GM18870 (cell line): ENCODE measurements at regions not wholly inside any gene's neighbourhood (a gene's known extent, or its start where the extent isn't known, plus 50 kb on each side); places are given as distances from the start of the nearest gene placed in this dataset.

Experiments used
- ATAC-seq: cut with Tn5 transposase; IDR thresholded peaks from one replicate; pipeline ENCODE4 v1.9.1; 2021; ENCODE audit warnings: moderate library complexity; ENCODE audit not compliant: unreplicated experiment

DNA sequence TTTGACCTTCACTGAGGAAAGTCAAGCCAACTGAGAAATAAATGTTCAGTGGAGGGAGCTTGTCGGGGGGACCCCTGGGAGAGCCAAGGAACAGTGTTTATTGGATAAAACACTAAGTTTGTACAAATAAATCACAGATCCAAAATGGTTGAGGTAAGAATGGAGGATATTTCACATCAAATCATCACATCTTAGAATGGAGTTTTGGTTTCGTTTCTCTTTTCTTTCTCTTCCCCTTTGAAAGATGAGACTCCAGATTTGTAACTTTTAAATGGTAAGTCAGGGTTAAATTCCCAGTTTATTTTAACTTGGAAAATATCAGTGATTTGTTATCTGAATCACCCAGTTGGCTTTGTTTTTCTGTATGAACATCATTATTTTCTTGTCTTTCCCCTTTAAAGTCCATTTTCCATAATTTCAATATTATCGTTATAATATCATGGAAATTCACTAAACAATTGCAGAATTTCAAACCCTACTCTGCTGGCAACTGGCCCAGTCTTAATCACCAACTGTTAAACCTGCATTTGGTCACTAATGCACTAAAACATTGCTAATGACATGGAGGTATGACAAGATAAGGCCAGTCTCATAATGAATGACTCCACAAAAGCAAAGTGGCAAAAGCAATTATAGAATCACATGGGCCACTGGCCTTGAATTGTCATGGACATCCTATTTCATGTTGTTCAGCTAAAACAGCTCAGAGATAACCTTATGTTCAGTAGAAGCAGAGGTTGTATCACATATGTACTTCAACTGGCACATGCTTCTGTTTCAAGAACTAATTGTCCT, 295.1 kb downstream of the SHOX2 start:
- no peak for ATAC-seq

DNA sequence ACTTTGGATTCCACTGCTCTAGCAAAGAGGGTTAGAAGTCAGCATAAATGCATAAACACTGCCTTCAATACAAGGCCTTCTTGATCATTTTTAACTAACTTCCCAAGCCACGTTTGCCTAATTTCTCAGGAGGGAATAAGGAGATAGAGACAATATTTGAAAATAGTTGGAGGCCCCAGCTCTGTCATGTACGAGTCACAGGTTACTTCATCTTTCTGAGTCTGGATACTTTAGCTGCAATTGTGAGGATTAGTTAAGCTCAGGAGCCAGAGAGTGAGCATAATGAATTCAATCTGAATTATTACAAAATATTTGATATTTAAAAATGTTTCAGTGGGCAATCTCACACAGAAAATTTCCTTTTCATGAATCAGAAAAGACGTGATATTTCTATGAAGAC, 298.9 kb downstream of the SHOX2 start:
- ATAC-seq, result no peak

DNA sequence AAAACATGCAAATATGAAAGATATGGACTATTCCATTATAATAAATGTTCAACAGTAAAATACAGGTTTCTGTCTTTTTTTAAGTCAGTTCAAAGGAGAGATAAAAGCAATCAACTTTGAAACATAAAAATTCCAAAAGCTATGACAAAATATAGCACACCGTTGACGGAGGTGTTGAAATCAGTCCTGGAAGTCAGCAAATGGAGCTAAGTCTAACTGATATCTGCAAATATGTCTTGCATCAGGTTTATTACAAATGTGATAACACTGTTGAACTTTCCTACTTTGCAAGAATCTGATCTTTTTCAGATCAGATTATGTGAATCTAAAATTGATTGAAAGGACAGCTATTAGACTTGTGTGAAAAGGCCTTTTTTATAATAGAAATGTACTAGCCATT, 300.7 kb downstream of the SHOX2 start:
- no peak for ATAC-seq

DNA sequence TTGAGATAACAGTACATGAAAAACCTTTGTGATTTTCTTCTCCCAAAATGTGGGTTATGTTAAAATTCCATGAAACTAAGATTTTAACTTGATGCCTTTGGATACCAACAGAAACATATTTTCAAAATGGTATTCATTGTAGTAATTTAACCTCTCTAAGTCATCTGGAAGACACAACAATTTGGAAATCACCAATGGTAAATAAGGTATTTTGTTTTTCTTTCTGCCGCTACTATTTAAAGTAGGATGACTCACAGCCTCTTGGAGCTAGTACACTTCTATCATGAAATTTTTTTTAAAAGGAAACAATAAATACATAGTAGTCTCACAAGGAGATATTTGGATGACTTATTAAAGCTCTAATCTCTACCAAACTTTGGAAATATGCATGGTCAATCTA, 291.6 kb upstream of the VEPH1 start:
- no peak for ATAC-seq

DNA sequence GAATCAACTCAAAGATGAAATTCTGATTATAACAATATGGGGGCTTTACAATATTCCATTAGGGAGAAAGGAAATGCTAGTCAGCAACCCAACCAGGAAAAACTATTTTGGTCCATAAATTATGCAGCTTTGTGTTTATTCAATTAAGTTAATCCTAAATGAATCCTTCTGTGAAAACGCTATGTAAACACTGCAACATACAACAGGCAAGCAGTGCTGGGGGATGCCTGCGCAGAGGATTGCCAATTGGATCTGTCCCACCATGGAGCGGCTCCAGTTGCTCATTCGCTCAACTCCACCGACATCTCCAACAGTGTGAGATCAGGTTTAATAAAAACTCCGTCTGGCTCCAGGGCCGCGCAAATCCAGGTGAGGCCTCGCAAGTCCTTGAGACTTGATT, 290.5 kb upstream of the VEPH1 start:
- ATAC-seq, result no peak

DNA sequence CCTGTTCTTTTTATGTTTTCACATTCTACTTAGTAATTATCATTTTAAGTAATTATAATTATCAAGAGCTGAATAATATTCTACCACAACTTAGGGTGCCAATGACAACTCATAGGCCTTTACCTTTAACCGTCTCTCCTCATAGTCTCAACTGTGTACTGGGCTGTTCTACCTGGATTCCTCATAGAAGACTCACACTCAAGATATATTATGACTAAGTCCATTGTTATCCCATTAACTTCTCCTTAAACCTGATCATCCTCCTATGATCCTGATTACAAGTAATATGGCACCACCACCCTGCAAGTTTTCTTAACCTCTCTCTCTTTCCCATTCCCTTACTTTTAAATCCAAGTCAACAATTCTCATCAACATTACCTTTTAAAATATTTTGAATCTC, 285.9 kb upstream of the VEPH1 start:
- ATAC-seq, result no peak

DNA sequence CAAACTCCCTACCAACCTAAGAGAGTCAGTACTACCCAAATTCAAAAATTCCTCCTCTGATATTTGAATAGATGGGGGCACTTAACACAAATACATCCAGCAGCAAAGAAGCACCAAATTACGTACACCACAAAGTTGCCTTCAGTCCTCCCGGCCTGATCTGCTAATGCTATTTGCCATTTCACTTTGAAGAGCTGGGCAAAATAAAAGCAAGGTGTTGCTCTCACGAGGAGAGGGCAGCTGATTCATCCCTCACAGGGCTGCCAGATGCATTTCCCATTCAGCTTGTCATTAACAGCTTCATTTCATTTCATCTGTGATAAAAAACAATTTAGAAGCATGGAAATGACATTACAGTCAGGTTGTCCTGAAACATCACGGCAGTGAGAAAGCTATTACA, 283.4 kb upstream of the VEPH1 start:
- no peak for ATAC-seq

DNA sequence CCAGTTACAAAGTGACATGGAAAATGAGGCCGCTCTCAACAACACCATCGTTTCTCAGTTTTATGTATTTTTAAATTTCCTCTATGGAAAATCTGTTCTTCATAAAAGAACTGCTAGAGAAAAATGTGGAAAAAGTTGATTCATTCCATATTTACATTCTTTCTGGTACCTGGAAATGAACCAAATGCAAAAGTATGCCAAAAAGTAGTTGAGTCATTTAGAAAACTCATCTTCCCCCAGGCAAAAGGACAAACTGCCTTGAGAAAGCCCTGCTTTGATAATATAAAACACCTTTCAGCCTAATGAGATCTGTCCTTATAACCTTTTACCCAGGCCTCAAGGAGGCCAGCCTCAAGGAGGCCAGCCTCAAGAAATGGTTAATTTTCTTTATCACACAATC, 283.0 kb upstream of the VEPH1 start:
- no peak for ATAC-seq

DNA sequence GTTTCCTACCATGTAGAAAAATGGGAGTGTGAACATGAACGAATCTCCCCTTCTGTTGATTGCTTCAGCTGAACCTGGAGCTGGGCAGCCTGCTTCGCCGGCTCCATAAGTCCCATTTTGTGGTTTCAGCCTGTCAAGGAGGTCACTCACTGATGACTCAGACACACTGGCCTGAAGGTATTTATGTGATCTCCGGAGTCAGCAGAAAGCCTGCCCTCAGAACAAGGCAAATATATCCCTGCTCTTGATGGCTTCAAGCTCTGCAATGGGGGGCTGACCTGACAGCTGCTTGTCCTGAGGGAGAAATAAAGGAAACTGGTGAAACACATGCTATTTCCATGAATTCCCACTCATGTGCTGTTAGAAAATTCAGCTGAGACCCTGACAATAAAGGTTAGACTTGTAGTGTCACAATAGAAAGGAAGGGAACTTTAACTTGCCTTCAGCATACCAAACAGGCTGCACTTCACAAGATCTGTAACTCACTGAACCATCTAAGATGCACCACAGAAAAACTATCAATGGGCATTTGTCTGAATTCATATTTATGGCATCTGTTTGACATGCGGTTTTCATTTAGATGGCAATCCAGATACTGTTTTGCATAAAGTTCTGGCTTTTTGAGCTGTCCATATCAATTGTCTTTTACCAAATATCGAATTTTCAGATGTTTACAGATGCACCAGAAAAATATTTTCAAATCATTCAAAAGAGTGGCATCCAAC, 282.0 kb upstream of the VEPH1 start:
- ATAC-seq, result no peak

DNA sequence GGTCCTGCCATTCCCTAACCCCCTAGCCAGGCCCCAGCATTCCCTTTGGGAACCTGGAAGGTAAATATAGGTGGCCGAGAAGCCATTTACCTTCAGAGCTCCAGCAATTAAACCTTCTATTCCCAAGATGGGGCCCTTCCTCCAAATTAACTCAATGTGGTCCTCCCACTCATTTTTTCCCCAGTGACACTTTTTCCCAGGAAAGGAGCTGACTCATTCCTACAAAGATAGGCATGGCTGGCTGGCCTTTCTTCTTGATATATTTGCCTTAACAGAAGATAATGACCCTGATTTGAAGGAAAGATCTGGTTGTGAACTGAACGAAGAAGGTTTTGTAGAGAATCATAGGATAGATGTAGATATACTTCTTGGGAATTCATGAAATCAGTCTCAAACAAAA, 279.0 kb upstream of the VEPH1 start:
- ATAC-seq, result no peak

DNA sequence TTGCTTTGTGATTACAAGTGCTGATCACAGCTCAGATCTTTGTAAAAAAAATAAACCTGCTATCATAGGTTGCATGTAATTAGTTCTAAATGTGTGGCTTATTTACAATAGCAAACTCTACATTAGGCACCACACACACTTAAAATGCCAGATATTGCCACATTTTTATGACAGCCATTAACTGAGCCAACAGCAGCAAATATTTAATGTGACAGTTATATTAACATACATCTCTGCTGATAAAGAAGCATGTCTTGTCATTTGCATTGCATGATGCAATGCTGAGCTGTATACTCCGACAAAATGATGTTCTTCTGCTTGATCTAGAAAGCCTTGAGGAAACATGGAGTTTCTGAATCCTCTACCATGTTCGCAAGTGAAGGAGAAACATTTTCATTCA, 273.6 kb upstream of the VEPH1 start:
- no peak for ATAC-seq

DNA sequence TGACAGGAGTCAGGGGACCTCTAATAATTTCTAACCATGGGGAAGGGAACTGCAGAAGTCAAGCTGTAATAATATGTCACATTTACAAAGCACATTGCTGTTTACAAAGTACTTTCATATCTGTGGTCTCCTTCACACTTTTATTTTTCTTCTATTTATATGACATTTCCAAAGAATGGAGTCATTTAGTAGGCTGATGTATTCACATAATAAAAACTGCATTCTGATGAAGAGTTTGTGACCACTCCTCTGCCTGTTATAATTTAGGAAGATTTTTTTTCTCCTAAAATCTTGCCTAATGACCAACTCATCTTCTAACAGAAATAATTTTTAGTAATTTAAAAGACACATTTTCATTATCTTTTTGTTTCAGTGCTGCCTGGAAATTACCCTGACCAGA, 272.2 kb upstream of the VEPH1 start:
- no peak for ATAC-seq

DNA sequence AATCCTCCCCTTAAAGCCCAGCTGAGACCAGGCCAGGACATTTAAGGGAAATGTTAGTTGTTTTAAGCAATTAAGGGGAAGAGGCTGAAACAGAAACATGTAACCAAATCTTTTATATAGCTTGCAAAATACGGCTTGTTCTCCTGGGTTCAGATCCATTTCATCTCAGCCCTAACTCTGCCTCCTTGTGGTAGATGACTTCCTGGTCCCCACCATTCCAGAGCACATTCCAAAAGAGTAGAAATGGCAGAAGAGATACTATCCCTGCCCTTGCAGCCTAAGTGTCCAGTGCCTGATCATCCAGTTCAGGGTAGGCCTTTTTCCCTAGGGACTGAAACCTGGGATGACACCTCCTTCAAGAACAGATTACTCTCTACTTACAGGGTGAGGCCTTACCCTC, 266.2 kb upstream of the VEPH1 start:
- ATAC-seq, result no peak

DNA sequence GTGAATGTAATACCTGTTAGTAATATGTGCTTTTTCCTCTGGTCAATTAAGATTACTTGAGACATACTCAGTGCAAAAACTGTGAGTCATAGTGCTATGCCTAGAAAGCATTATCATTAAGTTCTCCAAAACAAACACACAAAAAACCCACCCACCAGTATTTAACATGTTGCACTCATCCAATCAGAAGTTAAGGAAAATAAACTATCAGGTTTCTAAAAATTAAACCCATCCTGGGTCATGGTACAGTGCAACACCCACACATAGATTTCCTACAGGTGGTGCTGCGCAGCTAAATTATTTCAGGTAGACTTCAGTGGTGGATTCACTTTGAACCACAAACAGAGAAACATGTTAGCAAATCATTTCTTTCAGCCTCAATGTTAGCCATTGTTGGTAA, 264.4 kb upstream of the VEPH1 start:
- ATAC-seq, result no peak

DNA sequence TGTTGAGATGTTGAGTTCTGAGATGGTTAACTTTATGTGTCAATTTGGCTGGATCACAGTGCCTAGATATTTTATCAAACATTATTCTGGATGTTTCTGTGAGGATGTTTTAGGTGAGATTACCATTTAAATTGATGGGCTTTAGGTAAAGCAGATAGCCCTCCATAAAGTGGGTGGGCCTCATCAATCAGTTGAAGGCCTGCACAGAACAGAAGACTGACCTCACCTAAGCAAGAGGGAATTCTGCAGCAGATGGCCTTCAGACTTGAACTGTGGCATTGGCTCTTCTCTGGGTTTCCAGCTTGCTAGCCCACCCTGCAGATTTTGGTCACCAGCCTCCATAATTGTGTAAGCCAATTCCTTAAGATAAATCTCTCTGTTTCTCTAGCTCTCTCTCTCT, 260.4 kb upstream of the VEPH1 start:
- no peak for ATAC-seq

DNA sequence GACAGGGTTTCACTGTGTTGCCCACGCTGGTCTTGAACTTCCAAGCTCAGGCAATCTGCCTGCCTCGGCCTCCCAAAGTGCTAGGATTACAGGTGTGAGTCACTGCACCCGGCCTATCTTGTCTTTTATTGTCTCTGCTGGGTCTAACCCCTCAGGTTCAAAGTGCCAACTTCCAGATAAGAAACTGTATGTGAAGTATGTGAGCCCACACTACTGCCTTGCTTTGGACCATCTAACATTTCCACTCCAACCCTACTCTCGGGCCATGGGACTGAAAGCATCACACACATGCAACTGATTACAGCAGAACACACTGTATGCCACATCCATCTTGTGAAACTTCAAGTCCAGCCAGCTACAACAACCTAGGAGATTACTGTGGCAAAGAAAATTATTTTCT, 256.1 kb upstream of the VEPH1 start:
- no peak for ATAC-seq

DNA sequence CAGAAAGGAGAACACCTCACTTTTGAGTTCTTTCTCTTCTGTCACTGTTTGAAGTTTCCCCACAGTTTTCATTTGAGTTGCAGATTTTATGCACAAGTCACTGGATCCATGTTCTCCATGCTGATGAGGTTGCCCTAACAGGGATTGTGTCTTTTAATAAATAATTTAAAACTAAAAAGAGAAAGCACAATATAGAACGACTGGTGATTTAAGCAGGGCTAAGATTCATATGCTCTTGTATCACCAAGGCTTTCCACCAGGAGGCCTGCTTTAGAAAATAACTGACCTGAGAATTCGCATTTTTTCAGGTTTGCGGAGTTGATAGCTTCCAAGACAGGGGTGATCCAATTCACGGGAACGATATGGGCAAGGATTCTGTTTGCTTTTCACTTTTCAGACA, 252.0 kb upstream of the VEPH1 start:
- no peak for ATAC-seq

DNA sequence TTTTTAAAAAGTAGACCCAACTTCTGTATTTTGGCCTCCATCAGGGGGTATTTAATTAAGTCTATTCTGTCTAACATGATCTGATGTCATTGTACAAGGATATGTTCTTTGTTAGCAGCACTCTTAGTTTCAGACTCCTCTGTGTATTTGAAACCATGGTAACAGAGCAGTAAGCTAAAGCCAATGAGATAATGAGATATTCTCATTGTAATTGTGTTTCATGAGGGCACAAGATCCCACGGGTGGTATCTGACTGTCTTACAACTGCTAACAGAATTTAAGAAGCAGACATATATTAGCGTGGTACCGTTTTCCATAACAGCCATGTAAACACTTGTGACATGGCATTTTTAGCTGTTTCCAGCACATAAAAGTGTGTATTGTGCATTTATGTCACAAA, 251.2 kb upstream of the VEPH1 start:
- no peak for ATAC-seq

DNA sequence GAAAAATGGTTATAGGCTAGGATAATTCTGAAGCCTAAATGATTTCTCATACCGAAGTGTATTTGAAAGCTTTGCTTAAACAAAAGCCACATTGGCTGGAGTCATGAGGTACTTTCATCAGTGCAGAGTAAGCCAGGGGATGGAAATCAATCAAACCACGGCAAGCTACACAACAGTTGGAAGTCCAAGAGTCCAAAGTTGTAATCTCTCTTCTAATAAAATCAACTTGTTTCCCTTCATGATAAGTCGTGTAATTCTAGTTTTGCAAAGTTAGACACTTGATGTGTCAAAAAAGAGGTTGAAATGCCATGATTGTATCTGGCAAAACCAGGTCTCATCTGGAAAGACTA, 250.5 kb upstream of the VEPH1 start:
- no peak for ATAC-seq

DNA sequence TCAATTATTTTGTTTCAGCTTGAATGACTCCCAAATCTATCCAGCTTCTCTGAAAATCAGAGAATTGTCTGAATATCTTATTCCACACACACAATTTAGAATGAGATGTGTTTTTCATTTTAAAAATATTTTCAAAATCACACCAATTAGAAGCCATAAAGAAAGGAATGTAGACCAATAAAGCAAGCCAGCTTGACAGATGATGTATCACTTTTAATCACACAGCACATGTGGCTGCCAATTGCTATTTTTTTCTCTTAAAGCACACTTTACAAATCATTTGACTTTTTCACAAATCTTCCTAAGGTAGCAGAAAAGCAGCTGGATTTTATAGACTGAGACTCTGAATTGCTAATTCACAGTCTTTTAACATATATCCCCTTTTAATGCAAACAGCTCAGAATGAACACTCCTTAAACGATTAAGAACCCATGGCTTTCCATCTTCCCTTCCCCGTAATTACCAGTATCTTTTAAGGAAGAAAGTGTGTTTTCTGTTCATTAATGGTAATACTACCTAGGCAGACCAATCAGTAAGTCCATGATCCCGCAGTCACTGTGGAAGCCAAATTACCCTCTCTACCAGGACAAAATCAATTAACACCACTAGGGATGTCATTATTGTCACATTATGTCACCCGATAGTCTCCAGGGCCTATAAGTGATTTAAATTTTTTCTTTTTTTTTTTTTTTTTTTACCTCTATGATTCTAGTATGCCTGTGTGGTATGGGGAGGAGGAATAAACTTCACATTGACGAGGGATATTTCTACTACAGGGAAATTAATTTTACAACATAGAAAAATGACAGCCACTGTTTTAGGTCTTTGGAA, 250.0 kb upstream of the VEPH1 start:
- no peak for ATAC-seq

DNA sequence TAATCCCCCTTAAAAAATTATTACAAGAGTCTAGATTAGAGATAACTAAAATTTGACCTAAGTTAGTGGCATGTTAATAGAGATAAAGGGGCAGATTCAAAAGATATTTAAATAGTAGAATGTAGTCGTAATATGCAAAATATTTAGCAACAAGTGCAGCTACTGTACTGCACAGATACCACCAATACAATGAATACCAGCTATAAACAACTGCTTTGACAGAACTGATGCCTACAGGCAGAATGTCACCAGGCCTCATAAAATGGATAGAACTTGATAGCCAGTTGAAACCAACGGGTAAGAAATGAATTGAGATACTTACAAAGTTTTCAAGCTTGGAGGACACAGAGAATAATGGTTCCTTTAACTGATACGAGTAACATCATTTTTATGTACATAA, 249.3 kb upstream of the VEPH1 start:
- no peak for ATAC-seq

DNA sequence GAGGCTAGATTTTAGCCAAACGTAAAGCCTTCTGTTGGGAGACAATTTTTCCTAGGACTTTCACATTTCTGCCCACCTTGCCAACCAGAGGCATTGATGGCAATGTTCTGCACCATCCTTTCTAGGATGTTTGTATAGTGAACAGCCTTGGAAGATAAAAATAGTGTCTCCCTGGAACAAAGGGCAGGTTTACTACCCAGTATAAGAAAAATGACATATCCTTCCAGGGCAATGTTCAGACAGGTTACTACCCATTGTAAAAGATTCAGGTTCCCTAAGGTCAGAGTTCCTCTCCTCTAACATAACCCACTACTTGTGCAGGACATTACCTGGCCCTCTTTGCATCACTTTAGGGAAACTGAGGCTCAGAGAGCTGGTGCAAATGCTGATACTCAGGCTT, 248.2 kb upstream of the VEPH1 start:
- no peak for ATAC-seq
